HG03045 (cell line): ENCODE measurements at regions not wholly inside any gene's neighbourhood (a gene's known extent, or its start where the extent isn't known, plus 50 kb on each side); places are given as distances from the start of the nearest gene placed in this dataset.

ENCODE experiments used
- ATAC-seq: cut with Tn5 transposase; IDR thresholded peaks from one replicate; pipeline ENCODE4 v1.9.1; 2021; ENCODE audit warnings: mild to moderate bottlenecking, moderate library complexity; ENCODE audit not compliant: unreplicated experiment

- no peak for ATAC-seq
Measured at GRCh38 chr18:47602273-47602897, 328.1 kb downstream of the SMAD2 start.

GRCh38 chr18:47601581-47602272 is 328.7 kb downstream of the SMAD2 start:
- ATAC-seq, result no peak

DNA sequence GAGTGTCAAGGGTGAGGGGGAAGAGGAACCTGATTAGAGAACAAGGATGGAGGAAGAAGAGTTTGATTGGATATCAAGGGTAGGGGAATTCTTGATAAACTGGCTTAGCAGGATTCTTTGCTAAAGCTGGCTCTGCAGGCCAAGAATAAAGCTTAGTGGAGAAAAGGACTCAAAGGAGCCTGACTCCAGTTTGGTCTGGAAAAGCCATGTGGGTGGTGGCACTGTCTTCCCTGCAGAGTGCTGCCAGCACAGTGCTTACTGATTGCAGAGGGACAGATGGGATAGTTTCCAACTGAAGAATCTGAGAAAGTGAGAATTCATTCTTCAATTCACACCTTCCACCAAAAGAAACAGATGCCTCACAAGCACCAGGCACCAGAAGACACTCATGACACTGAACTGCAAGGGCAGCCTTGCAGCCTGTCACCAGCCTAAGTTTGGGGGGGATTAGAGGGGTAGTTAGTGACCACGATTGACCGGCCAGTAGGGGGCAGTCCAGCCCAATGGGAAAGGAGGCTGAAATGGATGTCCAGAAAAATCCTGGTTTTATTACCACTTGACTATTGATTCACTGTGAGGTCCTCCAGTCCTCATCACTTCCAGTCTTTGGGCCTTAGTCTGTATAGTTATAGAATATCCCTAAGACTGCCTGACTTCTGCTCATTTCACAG is 334.5 kb downstream of the SMAD2 start:
- ATAC-seq, result no peak

- ATAC-seq, result no peak
Measured at GRCh38 chr18:47594621-47595086, 335.8 kb downstream of the SMAD2 start.

DNA sequence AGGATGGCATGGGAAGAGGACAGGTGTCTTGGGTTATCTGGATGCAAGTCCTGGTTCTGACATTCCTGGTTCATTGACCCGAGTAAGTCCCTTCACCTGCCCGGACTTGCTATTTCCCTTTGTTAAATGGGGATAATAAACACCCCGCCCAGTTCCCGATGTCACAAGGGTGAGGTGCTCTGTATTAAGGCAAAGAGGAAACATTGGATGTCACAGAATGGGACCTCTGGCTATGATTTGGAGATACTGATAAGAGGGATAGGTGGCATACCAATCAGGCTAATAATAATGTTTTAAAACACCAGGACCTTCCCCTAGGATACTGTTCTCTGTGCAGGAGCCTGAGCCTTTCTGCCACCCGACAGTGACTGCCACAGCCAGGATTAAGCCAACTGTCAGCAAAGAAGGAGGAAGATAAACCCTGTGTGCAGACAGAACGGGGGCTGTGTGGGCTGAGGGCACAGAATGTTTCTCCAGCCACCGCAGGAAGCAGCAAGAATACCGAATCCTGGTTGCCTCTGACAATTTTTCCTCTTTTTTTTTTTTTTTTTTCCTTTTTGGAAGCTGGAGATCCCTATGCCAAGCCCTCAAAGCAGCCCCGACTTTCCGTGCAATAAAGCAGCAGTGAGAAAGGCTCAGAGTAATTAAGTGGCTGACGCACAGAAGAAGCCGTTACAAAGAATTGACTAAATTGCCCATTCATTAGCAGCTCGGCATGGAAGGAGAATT is 336.6 kb downstream of the SMAD2 start:
- no peak for ATAC-seq

- ATAC-seq, result no peak
Measured at GRCh38 chr18:47591429-47591828, 339.0 kb downstream of the SMAD2 start.

- ATAC-seq, result no peak
Measured at GRCh38 chr18:47587587-47587986, 336.1 kb upstream of the SKOR2 start.

DNA sequence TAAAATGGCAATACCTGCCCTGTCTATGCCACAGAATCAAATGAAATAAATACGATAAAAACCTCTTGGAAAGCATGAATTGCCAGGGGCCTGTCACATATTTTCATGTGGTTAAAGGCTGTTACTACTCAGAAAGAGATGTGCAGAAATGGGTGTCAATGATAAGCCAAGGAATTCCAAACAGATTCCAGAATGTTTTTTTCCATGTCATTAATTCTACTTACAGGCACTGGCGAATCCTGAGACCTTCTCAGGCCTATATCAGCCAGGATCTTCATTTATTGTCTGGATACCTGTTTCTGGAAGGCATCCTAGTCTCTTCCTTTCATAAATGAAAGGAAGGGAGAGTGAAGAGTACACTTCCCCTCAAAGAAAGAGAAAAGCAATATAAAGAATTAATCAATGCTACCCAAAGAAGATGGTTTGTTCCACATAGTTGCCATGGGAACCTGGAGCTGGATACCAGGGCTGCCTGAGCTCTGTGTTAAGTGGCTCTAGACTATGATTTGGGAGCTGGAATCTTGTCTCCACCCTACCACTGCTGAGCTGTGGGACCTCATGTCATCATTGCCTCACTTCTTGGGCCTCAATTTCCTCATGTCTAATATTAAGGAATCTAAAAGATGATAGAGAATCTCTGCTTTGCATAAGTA is 335.1 kb upstream of the SKOR2 start:
- no peak for ATAC-seq

GRCh38 chr18:47585914-47586313 is 334.5 kb upstream of the SKOR2 start:
- no peak for ATAC-seq

- ATAC-seq, result no peak
Measured at GRCh38 chr18:47585136-47585535, 333.7 kb upstream of the SKOR2 start.

DNA sequence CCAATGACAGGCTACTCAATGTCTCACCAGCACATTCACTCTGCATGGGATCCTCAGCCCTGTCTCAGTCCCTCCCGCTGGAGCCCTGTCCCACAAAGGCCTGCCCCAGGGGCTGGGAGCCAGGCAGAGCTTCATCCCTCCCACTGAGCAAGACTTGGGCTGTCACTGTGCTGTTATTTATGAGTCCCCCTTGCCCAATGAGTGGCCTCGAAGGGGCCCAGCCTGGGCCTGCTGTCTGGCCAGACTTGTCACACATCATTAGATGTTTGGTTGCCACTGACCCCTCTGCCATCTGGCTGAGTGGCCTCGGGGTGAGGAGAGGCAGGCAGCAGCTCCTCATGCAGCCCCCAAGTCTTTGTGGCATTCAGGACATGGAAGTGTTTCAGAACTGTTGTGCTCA is 330.6 kb upstream of the SKOR2 start:
- ATAC-seq, result no peak

DNA sequence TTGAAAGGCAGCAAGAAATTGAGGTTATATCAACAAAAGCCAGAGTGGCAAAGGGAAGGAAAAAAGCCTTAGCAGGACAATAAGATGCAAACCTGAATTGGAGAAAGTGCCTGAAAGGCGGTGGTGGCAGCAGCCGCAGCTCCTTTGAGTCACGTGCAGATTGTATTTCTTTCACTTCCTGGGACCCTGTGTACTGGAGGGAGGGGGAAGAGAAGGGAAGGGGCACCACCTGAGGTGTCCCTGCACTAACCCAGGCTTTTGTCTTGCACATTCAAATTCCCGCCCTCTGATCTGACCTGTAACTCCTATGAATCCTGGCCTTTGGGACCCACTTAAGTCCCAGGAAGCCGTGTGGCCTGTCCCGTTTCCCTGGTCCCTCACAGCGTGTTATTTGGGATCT is 326.1 kb upstream of the SKOR2 start:
- ATAC-seq, result no peak

DNA sequence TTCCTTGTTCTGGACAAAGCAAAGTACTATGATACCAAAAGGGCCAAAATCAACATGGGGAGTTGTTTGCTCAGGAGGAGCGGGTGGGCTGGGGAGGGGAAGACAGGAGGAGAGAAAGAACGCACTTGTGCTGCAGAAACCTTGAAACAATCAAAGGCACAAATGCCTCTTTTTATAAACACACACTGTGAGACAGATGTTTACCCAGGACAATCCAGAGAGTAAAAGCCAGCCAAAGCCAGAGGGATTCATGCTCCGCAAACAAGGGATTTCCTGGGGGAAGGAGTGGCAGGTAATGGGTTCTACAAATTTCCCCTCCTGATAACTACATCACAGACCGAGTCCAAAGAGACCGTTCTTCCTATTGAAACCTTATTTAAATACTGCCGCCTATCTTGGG is 323.5 kb upstream of the SKOR2 start:
- no peak for ATAC-seq

- ATAC-seq, result no peak
Measured at GRCh38 chr18:47571957-47572356, 320.5 kb upstream of the SKOR2 start.

DNA sequence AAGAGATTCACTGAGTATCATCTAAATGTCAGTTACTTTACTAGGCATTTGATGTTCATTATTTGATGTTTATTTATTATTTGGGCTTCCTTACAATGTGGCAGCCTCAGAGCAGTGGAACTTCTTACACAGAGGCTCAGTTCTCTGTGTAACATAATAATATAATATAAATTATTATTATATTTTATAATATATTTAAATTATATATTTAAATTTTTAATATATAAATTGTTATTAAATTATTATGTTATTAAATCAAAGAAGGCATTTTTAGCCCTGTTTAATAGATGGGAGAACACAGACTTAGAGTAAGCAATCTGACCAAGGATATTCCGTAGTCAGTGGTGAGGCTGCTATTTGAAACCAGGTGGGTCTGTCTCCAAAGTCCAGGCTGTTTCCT is 315.3 kb upstream of the SKOR2 start:
- no peak for ATAC-seq

GRCh38 chr18:47560723-47561715 is 309.6 kb upstream of the SKOR2 start:
- ATAC-seq, result no peak

DNA sequence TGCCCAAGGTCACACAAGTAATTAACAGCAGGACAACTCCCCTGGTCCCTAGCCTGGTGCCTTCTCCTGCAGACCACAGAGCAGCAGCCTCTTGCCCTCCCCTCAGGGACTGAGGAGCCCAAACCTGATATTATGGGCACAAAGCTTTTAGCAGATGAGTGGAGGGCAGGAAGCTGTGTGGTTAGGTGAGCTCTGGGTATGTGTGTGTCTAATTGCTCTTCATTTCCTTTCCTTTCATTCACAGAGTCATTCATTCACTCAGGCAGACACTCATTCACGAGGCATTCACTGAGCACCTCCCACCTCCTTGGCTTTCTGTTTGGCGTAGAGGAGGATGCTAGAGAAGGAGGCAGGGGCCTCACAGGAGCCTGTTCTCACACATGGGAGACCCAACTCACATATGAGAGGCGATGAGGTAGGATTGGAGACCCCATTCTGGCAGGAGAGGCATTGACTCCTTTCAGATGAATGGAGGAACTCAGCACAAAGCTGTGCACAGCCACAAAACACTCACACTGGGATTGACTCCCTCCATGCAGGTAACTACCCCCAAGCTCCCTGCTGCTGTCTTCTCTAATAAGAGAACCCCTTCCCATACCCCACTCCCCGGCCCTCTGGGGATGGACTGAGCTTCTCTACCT is 306.8 kb upstream of the SKOR2 start:
- ATAC-seq, result no peak

DNA sequence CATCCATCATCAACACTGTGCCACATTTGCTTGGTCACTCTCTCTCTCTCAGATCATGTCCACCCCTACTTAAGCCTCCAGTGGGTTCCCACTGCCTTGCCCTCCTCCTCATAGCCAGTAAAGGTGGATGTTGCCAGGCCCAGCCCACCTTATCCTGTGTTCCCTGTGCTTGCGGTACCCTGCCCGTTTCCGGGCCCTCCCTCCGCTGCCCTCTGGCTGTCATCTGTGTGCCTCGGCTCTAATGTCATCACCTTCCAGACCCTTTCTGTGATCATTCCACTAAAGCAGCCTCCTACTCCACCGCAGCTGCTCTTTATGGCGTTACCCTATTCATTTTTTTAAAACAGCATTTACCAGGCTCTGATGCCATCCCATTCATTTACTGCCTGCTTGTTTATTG is 305.7 kb upstream of the SKOR2 start:
- ATAC-seq, result no peak

DNA sequence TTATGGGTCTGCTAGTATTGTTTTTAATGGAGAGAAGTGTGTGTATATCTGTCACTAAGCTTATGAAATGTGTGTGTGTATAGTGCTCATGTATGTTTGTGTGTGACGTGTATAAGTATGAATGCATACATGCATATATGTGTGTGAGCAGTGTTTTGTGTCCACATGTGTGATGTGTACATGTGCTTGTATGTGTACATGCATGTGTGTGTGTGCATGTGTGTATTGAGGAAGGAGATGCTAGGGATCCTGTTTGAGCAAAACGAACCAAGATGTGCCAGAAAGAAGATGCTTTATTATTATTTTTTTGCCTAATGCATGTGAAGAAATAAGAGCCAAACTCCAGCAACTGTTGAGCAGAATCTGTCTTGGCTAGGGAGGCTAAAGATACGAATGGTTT is 301.3 kb upstream of the SKOR2 start:
- no peak for ATAC-seq
